ENCODE measurements at regions not wholly inside any gene's neighbourhood (a gene's known extent, or its start where the extent isn't known, plus 50 kb on each side); places are given as distances from the start of the nearest gene placed in this dataset.
A peak's percentile ranks its signal among the peaks of the same experiment; 100 is the strongest.

DNA sequence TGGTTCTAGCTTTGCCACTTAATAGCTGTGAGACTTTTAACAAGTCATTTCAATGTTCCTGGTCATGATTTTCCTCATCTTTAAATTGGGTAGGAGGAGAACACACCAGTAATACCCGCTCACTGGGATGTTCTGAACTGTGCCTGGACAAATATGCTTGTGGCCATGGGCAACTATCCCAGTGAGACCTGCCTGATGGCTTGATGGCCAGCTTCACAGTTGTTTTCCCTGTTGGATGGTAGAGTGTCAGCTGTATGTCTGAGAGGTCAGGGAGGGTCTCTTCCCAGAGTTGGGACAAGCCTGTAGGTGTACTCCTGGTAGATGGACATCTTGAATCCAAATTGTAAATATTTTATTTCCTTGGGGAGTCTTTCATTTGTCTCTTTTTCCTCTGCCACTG, 92.5 kb upstream of the PFN2 start:
- no peak for DNase-seq

DNA sequence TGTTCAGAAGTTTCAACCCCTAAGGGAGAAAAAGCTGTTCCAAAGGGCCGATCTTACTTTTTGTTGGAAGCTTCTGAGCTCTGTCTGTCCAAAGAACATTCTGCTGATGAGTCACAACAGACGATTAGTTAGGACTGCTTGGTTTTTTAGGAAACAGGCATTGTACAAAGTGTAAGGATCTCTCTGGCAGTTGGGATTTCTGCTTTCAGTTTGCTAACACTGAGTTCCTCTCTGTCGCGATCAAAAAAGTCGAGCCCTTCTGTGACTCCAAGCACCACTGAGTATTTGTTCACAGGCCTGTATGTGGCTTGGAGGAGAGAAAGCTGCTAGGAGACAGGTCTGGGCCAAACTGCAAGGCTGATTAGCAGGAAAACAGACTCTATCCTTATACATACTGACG, 91.8 kb upstream of the PFN2 start:
- peak; percentile 34 for DNase-seq

GRCh38 chr3:150061288-150062024, 90.8 kb upstream of the PFN2 start:
- no peak for DNase-seq

DNA sequence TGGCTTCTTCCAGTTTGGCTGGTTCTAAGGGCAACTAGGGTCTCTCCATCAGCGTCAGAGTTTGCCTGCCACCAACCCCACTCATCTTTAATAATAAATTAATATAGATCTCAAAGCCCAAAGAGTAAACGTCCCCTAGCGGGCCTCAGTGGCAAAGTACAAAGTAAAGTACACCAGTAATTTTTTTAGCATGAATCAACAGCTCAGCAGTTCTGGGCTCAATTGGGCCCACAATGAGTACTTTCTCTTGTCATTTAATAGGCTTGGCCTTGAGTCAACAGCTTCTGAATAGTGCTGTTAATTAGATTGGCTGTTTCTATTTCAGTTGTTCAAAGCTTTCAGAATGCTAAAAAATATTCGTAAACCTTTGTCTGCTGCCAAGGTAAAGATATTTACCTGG, 89.0 kb upstream of the PFN2 start:
- no peak for DNase-seq

DNA sequence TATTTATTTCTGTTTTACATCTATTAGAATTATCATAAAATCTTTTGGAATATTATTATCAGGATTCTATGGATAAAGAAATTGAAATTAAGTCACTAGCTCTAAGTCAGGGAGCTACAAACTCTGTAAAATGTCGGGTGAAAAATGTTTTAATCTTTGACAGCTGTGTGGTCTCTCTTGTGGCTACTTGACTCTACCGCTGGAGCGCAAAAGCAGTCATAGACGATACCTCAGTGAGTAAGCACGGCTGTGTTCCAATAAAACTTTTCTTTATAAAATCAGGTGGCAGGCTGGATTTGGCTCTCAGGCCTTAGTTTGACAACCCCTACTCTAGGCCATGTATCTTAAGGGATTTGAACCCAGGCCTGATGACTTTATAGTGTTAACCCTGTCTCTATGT, 88.5 kb upstream of the PFN2 start:
- DNase-seq: no peak

DNA sequence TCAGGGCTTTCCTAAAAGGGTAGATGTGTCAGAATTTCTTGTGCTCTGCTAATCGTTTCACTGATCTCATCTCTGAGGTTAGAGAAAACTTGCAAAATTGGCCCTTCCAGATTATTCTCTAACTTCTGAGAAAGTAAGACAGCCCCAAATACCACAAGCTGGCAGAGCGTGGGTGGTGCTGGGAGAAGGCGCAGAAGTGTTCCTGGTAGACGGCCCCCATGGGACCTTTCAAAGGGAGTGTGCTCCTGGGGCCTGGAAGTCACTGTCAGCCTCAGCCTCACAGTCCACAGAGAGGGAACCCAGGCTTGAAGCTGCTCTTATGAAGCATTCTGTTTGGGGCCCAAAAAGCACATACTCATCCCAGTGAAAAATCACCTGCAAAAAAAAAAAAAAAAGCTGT, 86.5 kb upstream of the PFN2 start:
- no peak for DNase-seq

DNA sequence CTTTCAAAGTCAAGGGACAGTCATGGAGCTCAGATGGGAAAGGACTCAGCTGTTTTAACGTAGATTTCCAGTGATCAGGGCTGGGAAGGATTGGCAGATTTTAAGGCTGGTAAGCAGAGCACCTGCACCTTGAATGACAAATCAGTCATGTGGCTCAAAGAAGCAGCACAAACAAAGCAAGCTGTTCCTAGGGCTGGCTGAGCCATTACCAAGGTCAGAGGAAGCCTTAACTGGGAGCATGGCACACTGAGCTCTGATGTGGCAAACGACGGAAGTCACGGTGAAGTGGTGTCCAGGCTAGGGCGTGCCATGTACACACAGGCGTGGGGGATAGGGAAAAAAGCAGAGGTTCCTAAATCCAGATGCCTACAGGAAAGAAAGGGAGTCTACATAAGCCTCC, 84.6 kb upstream of the PFN2 start:
- no peak for DNase-seq

DNA sequence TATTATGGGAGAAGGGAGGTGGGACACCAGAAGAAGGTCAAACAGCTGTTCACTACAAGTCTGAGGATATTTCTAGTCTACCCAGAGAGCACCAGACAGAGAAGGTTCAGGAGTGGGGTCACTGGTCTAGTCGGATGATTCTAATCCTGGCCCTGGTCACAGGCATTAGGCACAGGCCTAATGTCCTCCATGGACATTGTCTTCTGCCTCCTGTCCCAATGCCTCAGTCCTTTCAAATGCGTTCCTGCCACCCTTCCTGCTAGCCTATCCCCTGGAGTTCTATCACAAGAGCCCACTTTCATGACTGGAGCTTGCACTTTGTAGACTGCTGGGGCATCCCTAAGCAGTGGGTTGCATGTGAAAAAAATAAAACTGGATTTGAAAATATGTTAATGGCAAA, 83.9 kb upstream of the PFN2 start:
- DNase-seq: no peak

- no peak for DNase-seq
Observed at GRCh38 chr3:150050510-150050909, 79.8 kb upstream of the PFN2 start.

DNA sequence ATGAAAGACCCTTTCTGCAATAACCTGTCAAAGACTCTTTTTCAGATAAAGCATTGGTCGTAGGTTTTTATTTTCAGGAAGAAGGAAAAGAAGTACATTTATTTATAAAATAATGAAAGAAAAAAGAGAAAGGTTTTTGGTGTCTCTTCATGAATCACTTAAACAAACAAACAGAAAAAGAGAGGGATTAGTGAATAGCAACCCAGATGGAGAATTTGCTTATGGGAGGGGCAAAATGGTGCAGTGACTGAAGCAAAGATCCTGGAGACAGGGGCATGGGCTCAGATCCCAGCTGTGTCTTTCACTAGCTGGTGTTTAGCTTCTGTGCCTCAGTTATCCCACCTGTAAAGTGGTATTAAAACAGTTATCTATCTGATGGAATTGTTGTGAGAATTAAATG, 78.6 kb upstream of the PFN2 start:
- no peak for DNase-seq

GRCh38 chr3:150041877-150042276, 71.2 kb upstream of the PFN2 start:
- DNase-seq: no peak

DNA sequence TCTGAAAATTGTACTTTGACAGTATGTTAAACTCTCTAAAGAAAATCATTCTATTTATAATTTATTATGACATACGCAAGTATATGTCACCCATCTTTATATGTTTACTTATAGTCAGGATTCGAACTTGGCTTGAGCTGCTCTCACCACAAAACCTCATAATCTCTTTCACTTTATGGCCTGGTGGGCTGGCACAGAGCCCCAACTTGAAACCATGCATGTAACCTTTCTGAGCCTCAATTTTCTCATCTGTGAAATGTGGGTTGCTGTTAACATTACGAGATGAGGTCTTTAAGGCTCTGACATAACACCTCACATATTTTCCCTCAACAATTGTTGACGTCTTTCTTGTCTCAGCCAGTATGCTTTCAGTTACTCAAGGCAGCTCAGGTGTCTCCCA, 69.4 kb upstream of the PFN2 start:
- no peak for DNase-seq

- no peak for DNase-seq
Observed at GRCh38 chr3:150038830-150039229, 68.1 kb upstream of the PFN2 start.

GRCh38 chr3:150036780-150037179, 66.1 kb upstream of the PFN2 start:
- no peak for DNase-seq

- DNase-seq: no peak
Observed at GRCh38 chr3:150035910-150036612, 65.4 kb upstream of the PFN2 start.

- DNase-seq: no peak
Observed at GRCh38 chr3:150035301-150035779, 64.6 kb upstream of the PFN2 start.

- no peak for DNase-seq
Observed at GRCh38 chr3:150033721-150034120, 63.0 kb upstream of the PFN2 start.

GRCh38 chr3:150030841-150031240, 60.1 kb upstream of the PFN2 start:
- no peak for DNase-seq

DNA sequence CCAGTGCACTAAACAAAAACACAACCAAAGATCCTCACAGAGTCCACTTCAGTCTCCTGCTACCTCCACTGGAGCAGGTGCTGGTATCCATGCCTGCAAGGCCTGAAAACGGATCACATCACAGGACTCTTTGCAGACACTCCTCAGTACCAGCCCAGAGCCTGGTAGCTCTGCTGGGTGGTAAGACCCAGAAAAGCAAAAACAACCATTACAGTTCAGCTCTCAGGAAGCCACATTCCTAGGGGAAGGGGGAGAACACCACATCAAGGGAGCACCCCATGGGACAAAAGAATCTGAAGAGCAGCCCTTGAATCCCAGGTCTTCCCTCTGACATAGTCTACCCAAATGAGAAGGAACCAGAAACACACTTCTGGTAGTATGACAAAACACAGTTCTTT, 52.5 kb upstream of the PFN2 start:
- DNase-seq: no peak

GRCh38 chr3:150022381-150023238, 51.9 kb upstream of the PFN2 start:
- no peak for DNase-seq

- DNase-seq: no peak
Observed at GRCh38 chr3:150020527-150020926, 49.8 kb upstream of the PFN2 start.

All from skin of body (tissue), 1 donor.